ENCODE measurements at regions not wholly inside any gene's neighbourhood (a gene's known extent, or its start where the extent isn't known, plus 50 kb on each side); places are given as distances from the start of the nearest gene placed in this dataset.

- TF ChIP-seq PRDM10 (tag by site-specific recombination; IDR thresholded peaks at IDR 0.05) (no peak), ZBTB48 (tag by site-specific recombination; IDR thresholded peaks at IDR 0.05) (no peak)
Measured at GRCh38 chr13:107066355-107066754, 498.4 kb upstream of the ARGLU1 start (continued).

- CTCF ChIA-PET: no interaction called here
Measured at GRCh38 chr13:107065036-107065435, 497.1 kb upstream of the ARGLU1 start.

GRCh38 chr13:107057028-107057631 is 489.2 kb upstream of the ARGLU1 start:
- TF ChIP-seq TRIM28 (IDR thresholded peaks at IDR 0.05; ENCODE audit: borderline replicate concordance, low read length): no peak
- TF ChIP-seq RBAK (tag by site-specific recombination; IDR thresholded peaks at IDR 0.05): no peak
- no peak for TF ChIP-seq HIC1 (tag by site-specific recombination; IDR thresholded peaks at IDR 0.05)
- no peak for TF ChIP-seq ZNF792 (tag by site-specific recombination; IDR thresholded peaks at IDR 0.05)
- TF ChIP-seq ZNF660 (tag by site-specific recombination; IDR thresholded peaks at IDR 0.05): no peak
- no peak for TF ChIP-seq ZNF311 (tag by site-specific recombination; IDR thresholded peaks at IDR 0.05; ENCODE audit: borderline replicate concordance)
- no peak for TF ChIP-seq SP3 (tag by site-specific recombination; IDR thresholded peaks at IDR 0.05)
- no peak for TF ChIP-seq ZNF777 (tag by site-specific recombination; IDR thresholded peaks at IDR 0.05; ENCODE audit: borderline replicate concordance)
- TF ChIP-seq ZNF404 (tag by site-specific recombination; IDR thresholded peaks at IDR 0.05): no peak
- no peak for TF ChIP-seq ZFHX2 (tag by site-specific recombination; conservative IDR thresholded peaks at IDR 0.05)
- no peak for TF ChIP-seq ZSCAN4 (tag by site-specific recombination; IDR thresholded peaks at IDR 0.05)
- TF ChIP-seq ZNF571 (tag by site-specific recombination; IDR thresholded peaks at IDR 0.05): no peak
- TF ChIP-seq ZBTB48 (tag by site-specific recombination; IDR thresholded peaks at IDR 0.05): no peak
- ChIA-PET CTCF (no interaction called here), POLR2A (no interaction called here)
- Histone ChIP-seq H3K9me3 (ENCODE audit: control insufficient read depth, insufficient read depth, low read depth, low read length) (no peaks in the 10 kb centered on the region), H3K4me1 (ENCODE audit: control insufficient read depth, insufficient read depth, low read length) (no peaks in the 10 kb centered on the region), H3K27ac (ENCODE audit: extremely low read depth, low read depth, low read length) (no peak overlapping the region), H3K36me3 (ENCODE audit: control insufficient read depth in 2 of 2, insufficient read depth in 1 of 2, low read length in 2 of 2) (no peaks in the 10 kb centered on the region), H3K4me3 (ENCODE audit: low read depth, low read length) (no peak overlapping the region)

More at GRCh38 chr13:107065036-107065435, 497.1 kb upstream of the ARGLU1 start:
- Histone ChIP-seq H3K36me3 (ENCODE audit: control insufficient read depth in 2 of 2, insufficient read depth in 1 of 2, low read length in 2 of 2) (no peaks in the 10 kb centered on the region), H3K4me1 (ENCODE audit: control insufficient read depth, insufficient read depth, low read length) (no peaks in the 10 kb centered on the region), H3K4me3 (ENCODE audit: low read depth, low read length) (no peak overlapping the region), H3K27ac (ENCODE audit: extremely low read depth, low read depth, low read length) (no peak overlapping the region), H3K9me3 (ENCODE audit: control insufficient read depth, insufficient read depth, low read depth, low read length) (no peaks in the 10 kb centered on the region)
- POLR2A ChIA-PET: no interaction called here
- TF ChIP-seq GLIS1 (tag by site-specific recombination; IDR thresholded peaks at IDR 0.05) (no peak), ZNF792 (tag by site-specific recombination; IDR thresholded peaks at IDR 0.05) (no peak), ZNF624 (tag by site-specific recombination; IDR thresholded peaks at IDR 0.05) (no peak)
